ENCODE measurements at regions not wholly inside any gene's neighbourhood (a gene's known extent, or its start where the extent isn't known, plus 50 kb on each side); places are given as distances from the start of the nearest gene placed in this dataset.
"Not testable (repeated sequence)": the region's sequence is repeated elsewhere in the genome, so short reads cannot be mapped to it uniquely, and the experiment has no call there.

GRCh38 chr5:96318569-96319110, 114.4 kb downstream of the PCSK1 start:
- POLR2A ChIA-PET, result no interaction called here
- TF ChIP-seq CTCF (IDR thresholded peaks at IDR 0.05; ENCODE audit: insufficient read depth, low read length, missing control alignments), result no peak
- no peak for DNase-seq (ENCODE audit: low read depth, low spot score)
- no peak overlapping the region for H3K4me3 ChIP-seq (ENCODE audit: low read depth, low read length)
- CTCF ChIA-PET, result interaction anchor here (1.3 kb wide), 1 partner anchor 10 kb away, joined by 3 read pairs; no protein-coding TSS in a partner anchor

- H3K4me3 ChIP-seq (ENCODE audit: low read depth, low read length), result no peak overlapping the region
- ChIA-PET POLR2A (interaction anchor here (0.6 kb wide), 1 partner anchor 21 kb away, joined by 3 read pairs; no protein-coding TSS in a partner anchor), CTCF (interaction anchor here (1.3 kb wide), 2 partner anchors 10 to 18 kb away, joined by 3 to 5 read pairs; no protein-coding TSS in a partner anchor)
- TF ChIP-seq CTCF (IDR thresholded peaks at IDR 0.05; ENCODE audit: insufficient read depth, low read length, missing control alignments), result no peak
- no peak for DNase-seq (ENCODE audit: low read depth, low spot score)
Observed at GRCh38 chr5:96317945-96318344, 115.1 kb downstream of the PCSK1 start.

DNA sequence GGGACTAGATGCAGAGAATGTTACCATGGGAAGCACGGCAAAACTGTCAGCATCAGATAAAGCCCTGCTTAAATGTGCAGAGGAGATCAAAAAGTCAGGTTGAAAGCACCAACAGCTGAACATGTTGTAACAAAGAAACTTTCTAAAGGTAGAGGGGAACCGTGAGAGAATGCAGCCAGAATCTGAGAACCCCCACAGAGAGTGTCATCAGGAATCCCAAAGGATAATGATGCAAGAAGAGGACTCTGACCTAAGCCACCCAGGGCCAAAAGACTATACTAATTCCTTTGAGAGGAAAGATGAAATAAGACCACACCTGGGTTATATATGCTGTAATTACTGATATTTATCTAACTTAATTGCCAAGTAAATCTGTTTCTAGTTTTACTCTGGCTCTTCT, 116.6 kb downstream of the PCSK1 start:
- no peak overlapping the region for H3K4me3 ChIP-seq (ENCODE audit: low read depth, low read length)
- no peak for DNase-seq (ENCODE audit: low read depth, low spot score)
- CTCF ChIA-PET, result interaction anchor here (0.9 kb wide), 1 partner anchor 20 kb away, joined by 4 read pairs; no protein-coding TSS in a partner anchor
- TF ChIP-seq CTCF (IDR thresholded peaks at IDR 0.05; ENCODE audit: insufficient read depth, low read length, missing control alignments), result no peak
- POLR2A ChIA-PET, result no interaction called here

DNA sequence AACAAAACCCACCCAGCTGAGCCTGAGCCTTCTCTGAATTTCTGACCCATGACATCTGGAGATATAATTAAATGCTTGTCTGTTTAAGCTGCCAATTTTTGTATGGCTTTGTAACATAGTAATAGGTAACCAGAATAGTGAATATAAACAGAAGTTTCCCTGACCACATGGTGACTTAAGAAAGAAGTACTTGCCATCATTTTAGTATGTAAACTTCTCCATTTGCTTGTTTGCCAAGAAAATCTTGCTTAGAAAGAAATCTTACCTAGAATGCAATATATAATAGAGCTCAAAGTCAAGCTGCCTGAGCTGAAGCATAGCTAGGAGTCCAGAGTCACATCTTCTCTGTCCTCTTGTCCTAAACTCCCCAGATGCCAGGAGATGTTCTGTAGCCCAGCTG, 117.0 kb downstream of the PCSK1 start:
- POLR2A ChIA-PET, result no interaction called here
- TF ChIP-seq CTCF (IDR thresholded peaks at IDR 0.05; ENCODE audit: insufficient read depth, low read length, missing control alignments), result no peak
- no peak for DNase-seq (ENCODE audit: low read depth, low spot score)
- CTCF ChIA-PET, result interaction anchor here (0.9 kb wide), 1 partner anchor 20 kb away, joined by 4 read pairs; no protein-coding TSS in a partner anchor
- no peak overlapping the region for H3K4me3 ChIP-seq (ENCODE audit: low read depth, low read length)

DNA sequence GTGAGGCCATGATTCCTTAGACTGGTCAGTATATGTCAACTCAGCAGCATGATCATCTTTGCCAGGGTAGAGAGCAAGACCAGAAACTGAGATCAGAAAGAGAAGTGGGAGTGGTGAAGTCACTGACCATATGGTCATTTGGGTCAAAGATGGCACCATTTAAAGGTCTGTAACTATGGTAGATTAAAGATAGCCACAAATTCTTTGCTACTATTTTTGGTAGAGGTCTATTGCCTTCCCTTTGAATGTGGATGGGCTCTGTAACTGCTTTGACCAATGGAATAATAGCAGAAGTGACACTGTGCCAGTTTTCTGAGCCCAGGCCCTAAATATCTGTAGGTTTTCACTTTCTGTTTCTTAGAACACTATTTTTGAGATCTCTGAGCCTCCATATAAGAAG, 117.6 kb downstream of the PCSK1 start:
- no peak overlapping the region for H3K4me3 ChIP-seq (ENCODE audit: low read depth, low read length)
- CTCF ChIA-PET, result interaction anchor here (0.9 kb wide), 1 partner anchor 21 kb away, joined by 4 read pairs; no protein-coding TSS in a partner anchor
- no peak for DNase-seq (ENCODE audit: low read depth, low spot score)
- POLR2A ChIA-PET, result no interaction called here
- no peak for TF ChIP-seq CTCF (IDR thresholded peaks at IDR 0.05; ENCODE audit: insufficient read depth, low read length, missing control alignments)

GRCh38 chr5:96312383-96312782, 120.7 kb downstream of the PCSK1 start:
- POLR2A ChIA-PET, result no interaction called here

DNA sequence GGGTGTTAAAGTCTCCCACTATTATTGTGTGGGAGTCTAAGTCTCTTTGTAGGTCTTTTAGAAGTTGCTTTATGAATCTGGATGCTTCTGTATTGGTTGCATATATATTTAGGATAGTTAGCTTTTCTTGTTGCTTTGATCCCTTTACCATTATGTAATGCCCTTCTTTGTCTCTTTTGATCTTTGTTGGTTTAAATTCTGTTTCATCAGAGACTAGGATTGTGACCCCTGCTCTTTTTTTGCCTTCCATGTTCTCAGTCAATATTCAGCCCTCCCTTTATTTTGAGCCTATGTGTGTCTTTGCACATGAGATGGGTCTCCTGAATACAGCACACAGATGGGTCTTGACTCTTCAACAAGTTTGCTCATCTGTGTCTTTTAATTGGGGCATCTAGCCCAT, 126.0 kb downstream of the PCSK1 start:
- CTCF ChIA-PET; POLR2A ChIA-PET; DNase-seq (ENCODE audit: low read depth, low spot score); H3K4me3 ChIP-seq (ENCODE audit: low read depth, low read length): not testable (repeated sequence)

More at GRCh38 chr5:96312383-96312782, 120.7 kb downstream of the PCSK1 start:
- no peak for TF ChIP-seq CTCF (IDR thresholded peaks at IDR 0.05; ENCODE audit: insufficient read depth, low read length, missing control alignments)
- DNase-seq (ENCODE audit: low read depth, low spot score), result no peak
- no peak overlapping the region for H3K4me3 ChIP-seq (ENCODE audit: low read depth, low read length)
- CTCF ChIA-PET, result interaction anchor here (0.8 to 1.3 kb wide), 2 partner anchors 13 to 243 kb away, joined by 3 to 4 read pairs; no protein-coding TSS in a partner anchor

Data from AG04449 (cell line).